ENCODE measurements at regions not wholly inside any gene's neighbourhood (a gene's known extent, or its start where the extent isn't known, plus 50 kb on each side); places are given as distances from the start of the nearest gene placed in this dataset.
"Not testable (repeated sequence)": the region's sequence is repeated elsewhere in the genome, so short reads cannot be mapped to it uniquely, and the experiment has no call there.

GRCh38 chr11:121964591-121964990 lies 151.4 kb downstream of the BLID start:
- H3K4me3 ChIP-seq (ENCODE audit: low read length in 2 of 2): no peak overlapping the region
- no peaks in the 10 kb centered on the region for H3K4me1 ChIP-seq (ENCODE audit: insufficient read depth, low read length)
- intact Hi-C loops (cut with micrococcal nuclease): no loop called here
- H3K27ac ChIP-seq (ENCODE audit: low read depth, low read length): no peak overlapping the region
- Mint-ChIP-seq H3K36me3 (no peaks in the 10 kb centered on the region), H3K9me3 (peaks cover 0 to 4% (median 0%) of the 10 kb centered on the region in 8 donors), H3K4me3 (no peak overlapping the region), H3K27ac (no peak overlapping the region), H3K4me1 (peaks cover 0 to 13% (median 0%) of the 10 kb centered on the region in 4 donors), H3K27me3 (peaks cover 0 to 5% of the 10 kb centered on the region in 2 donors)
- no peaks in the 10 kb centered on the region for H3K36me3 ChIP-seq (ENCODE audit: insufficient read depth, low read length)
- no peaks in the 10 kb centered on the region for H3K27me3 ChIP-seq (ENCODE audit: insufficient read depth, low read length)
- ChIA-PET POLR2A (ENCODE audit: partially characterized antibody) (no interaction called here), CTCF (ENCODE audit: partially characterized antibody) (no interaction called here)
- no peak for DNase-seq
- H3K9me3 ChIP-seq (ENCODE audit: control insufficient read depth in 1 of 2, low read length in 2 of 2): no peaks in the 10 kb centered on the region

DNA sequence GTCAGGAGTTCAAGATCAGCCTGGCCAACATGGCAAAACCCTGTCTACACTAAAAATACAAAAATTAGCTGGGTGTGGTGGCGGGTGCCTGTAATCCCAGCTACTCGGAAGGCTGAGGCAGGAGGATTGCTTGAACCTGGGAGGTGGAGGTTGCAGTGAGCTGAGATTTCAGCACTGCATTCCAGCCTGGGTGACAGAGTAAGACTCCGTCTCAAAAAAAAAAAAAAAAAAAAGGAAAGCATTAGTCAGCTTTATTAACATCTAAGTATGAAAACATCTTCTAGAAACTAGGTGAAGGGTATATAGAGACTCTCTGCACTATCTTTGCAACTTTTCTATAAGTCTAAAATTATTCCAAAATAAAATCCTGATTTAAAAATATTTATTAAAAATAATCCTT lies 152.2 kb downstream of the BLID start:
- CTCF ChIA-PET (ENCODE audit: partially characterized antibody); H3K9me3 Mint-ChIP-seq: not testable (repeated sequence)

DNA sequence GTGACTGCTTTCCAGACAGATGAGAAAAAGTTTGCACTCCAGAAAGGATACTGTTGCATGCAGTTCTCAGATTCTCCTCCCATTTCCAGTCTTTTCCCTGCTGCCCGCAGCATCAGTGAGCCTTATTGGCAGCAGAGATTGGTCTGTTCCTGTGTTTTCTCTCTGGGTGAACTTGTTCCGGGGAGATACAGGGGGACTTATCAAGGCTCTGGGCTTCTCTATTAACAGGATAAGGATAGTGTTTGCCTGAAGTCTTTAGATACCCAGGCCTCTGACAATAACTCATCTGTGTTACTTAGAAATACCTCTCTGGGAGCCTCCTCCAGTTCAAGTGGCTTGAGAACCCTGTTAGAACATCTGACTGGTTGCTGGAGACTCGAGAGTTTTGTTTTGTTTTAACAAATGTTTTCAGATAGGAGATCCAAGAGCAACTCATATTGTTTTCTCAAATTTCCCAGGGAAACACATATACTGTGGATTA lies 154.7 kb downstream of the BLID start:
- Mint-ChIP-seq H3K27me3 (peaks cover 0 to 9% of the 10 kb centered on the region in 2 donors), H3K4me3 (no peak overlapping the region), H3K36me3 (no peaks in the 10 kb centered on the region), H3K4me1 (peaks cover 0 to 13% (median 0%) of the 10 kb centered on the region in 4 donors), H3K27ac (no peak overlapping the region), H3K9me3 (peaks cover 0 to 3% (median 0%) of the 10 kb centered on the region in 8 donors)
- Histone ChIP-seq H3K27me3 (ENCODE audit: insufficient read depth, low read length) (no peaks in the 10 kb centered on the region), H3K4me1 (ENCODE audit: insufficient read depth, low read length) (no peaks in the 10 kb centered on the region), H3K4me3 (ENCODE audit: low read length in 2 of 2) (no peak overlapping the region), H3K27ac (ENCODE audit: low read depth, low read length) (no peak overlapping the region), H3K9me3 (ENCODE audit: control insufficient read depth in 1 of 2, low read length in 2 of 2) (no peaks in the 10 kb centered on the region), H3K36me3 (ENCODE audit: insufficient read depth, low read length) (no peaks in the 10 kb centered on the region)
- ChIA-PET CTCF (ENCODE audit: partially characterized antibody) (no interaction called here), POLR2A (ENCODE audit: partially characterized antibody) (no interaction called here)
- intact Hi-C loops (cut with micrococcal nuclease): no loop called here
- DNase-seq: no peak

More for the DNA sequence above, 152.2 kb downstream of the BLID start:
- H3K4me3 ChIP-seq (ENCODE audit: low read length in 2 of 2); intact Hi-C loops (cut with micrococcal nuclease); DNase-seq; H3K36me3 Mint-ChIP-seq; H3K27ac Mint-ChIP-seq; POLR2A ChIA-PET (ENCODE audit: partially characterized antibody); H3K4me1 ChIP-seq (ENCODE audit: insufficient read depth, low read length); H3K27me3 Mint-ChIP-seq; H3K4me3 Mint-ChIP-seq; H3K9me3 ChIP-seq (ENCODE audit: control insufficient read depth in 1 of 2, low read length in 2 of 2); H3K27ac ChIP-seq (ENCODE audit: low read depth, low read length); H3K36me3 ChIP-seq (ENCODE audit: insufficient read depth, low read length); H3K27me3 ChIP-seq (ENCODE audit: insufficient read depth, low read length): not testable (repeated sequence)
- H3K4me1 Mint-ChIP-seq: peaks cover 0 to 13% (median 0%) of the 10 kb centered on the region in 4 donors

DNA sequence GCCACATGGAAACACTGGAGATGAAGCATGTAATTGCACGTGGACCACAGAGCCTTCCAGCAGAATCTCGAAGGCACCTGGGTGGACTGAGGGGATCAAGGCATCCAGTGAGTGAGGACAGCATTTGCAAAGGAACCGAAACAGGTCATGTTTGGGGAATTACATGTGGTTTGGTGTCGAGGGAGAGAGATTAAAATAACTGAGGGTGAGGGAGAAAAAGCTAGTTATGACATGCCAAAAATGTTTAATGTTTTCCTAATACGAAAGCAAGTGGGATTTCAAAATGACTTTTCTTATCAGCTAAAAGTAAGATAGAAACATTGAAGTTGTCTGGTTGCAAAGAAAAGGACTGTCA lies 157.1 kb downstream of the BLID start:
- Histone ChIP-seq H3K27ac (ENCODE audit: low read depth, low read length) (no peak overlapping the region), H3K27me3 (ENCODE audit: insufficient read depth, low read length) (no peaks in the 10 kb centered on the region), H3K36me3 (ENCODE audit: insufficient read depth, low read length) (no peaks in the 10 kb centered on the region), H3K4me3 (ENCODE audit: low read length in 2 of 2) (no peak overlapping the region), H3K4me1 (ENCODE audit: insufficient read depth, low read length) (no peaks in the 10 kb centered on the region), H3K9me3 (ENCODE audit: control insufficient read depth in 1 of 2, low read length in 2 of 2) (no peaks in the 10 kb centered on the region)
- CTCF ChIA-PET (ENCODE audit: partially characterized antibody): no interaction called here
- peaks cover 3 to 9% of the 10 kb centered on the region in 2 donors for H3K27me3 Mint-ChIP-seq
- no peak overlapping the region for H3K27ac Mint-ChIP-seq
- DNase-seq: no peak
- H3K4me1 Mint-ChIP-seq: no peaks in the 10 kb centered on the region
- intact Hi-C loops (cut with micrococcal nuclease): no loop called here
- no peak overlapping the region for H3K4me3 Mint-ChIP-seq
- POLR2A ChIA-PET (ENCODE audit: partially characterized antibody): no interaction called here
- H3K9me3 Mint-ChIP-seq: peaks cover 0 to 3% (median 0%) of the 10 kb centered on the region in 8 donors
- H3K36me3 Mint-ChIP-seq: no peaks in the 10 kb centered on the region

GRCh38 chr11:121958323-121958970 lies 157.6 kb downstream of the BLID start:
- intact Hi-C loops (cut with micrococcal nuclease): no loop called here

GRCh38 chr11:121953122-121953521 lies 162.9 kb downstream of the BLID start:
- Histone ChIP-seq H3K4me3 (ENCODE audit: low read length in 2 of 2) (no peak overlapping the region), H3K9me3 (ENCODE audit: control insufficient read depth in 1 of 2, low read length in 2 of 2) (no peaks in the 10 kb centered on the region), H3K27ac (ENCODE audit: low read depth, low read length) (no peak overlapping the region), H3K4me1 (ENCODE audit: insufficient read depth, low read length) (no peaks in the 10 kb centered on the region), H3K36me3 (ENCODE audit: insufficient read depth, low read length) (no peaks in the 10 kb centered on the region), H3K27me3 (ENCODE audit: insufficient read depth, low read length) (no peaks in the 10 kb centered on the region)
- H3K4me1 Mint-ChIP-seq: no peaks in the 10 kb centered on the region
- no peak overlapping the region for H3K27ac Mint-ChIP-seq
- H3K27me3 Mint-ChIP-seq: peaks cover 6 to 11% of the 10 kb centered on the region in 2 donors
- no peak overlapping the region for H3K4me3 Mint-ChIP-seq
- peaks cover 0 to 2% (median 0%) of the 10 kb centered on the region in 8 donors for H3K9me3 Mint-ChIP-seq
- H3K36me3 Mint-ChIP-seq: no peaks in the 10 kb centered on the region
- intact Hi-C loops (cut with micrococcal nuclease): no loop called here
- DNase-seq: no peak
- ChIA-PET CTCF (ENCODE audit: partially characterized antibody) (no interaction called here), POLR2A (ENCODE audit: partially characterized antibody) (no interaction called here)

More at GRCh38 chr11:121958323-121958970, 157.6 kb downstream of the BLID start:
- Histone ChIP-seq H3K27ac (ENCODE audit: low read depth, low read length) (no peak overlapping the region), H3K9me3 (ENCODE audit: control insufficient read depth in 1 of 2, low read length in 2 of 2) (no peaks in the 10 kb centered on the region), H3K36me3 (ENCODE audit: insufficient read depth, low read length) (no peaks in the 10 kb centered on the region), H3K27me3 (ENCODE audit: insufficient read depth, low read length) (no peaks in the 10 kb centered on the region), H3K4me3 (ENCODE audit: low read length in 2 of 2) (no peak overlapping the region), H3K4me1 (ENCODE audit: insufficient read depth, low read length) (no peaks in the 10 kb centered on the region)
- Mint-ChIP-seq H3K4me1 (no peaks in the 10 kb centered on the region), H3K36me3 (no peaks in the 10 kb centered on the region), H3K27ac (no peak overlapping the region), H3K4me3 (no peak overlapping the region), H3K27me3 (peaks cover 6 to 10% of the 10 kb centered on the region in 2 donors), H3K9me3 (peaks cover 0 to 3% (median 0%) of the 10 kb centered on the region in 8 donors)
- ChIA-PET POLR2A (ENCODE audit: partially characterized antibody) (no interaction called here), CTCF (ENCODE audit: partially characterized antibody) (no interaction called here)
- DNase-seq: no peak

GRCh38 chr11:121950160-121950559 lies 165.9 kb downstream of the BLID start:
- no peaks in the 10 kb centered on the region for H3K27me3 ChIP-seq (ENCODE audit: insufficient read depth, low read length)
- H3K4me1 Mint-ChIP-seq: no peaks in the 10 kb centered on the region
- H3K4me1 ChIP-seq (ENCODE audit: insufficient read depth, low read length): no peaks in the 10 kb centered on the region
- H3K36me3 Mint-ChIP-seq: no peaks in the 10 kb centered on the region
- H3K9me3 ChIP-seq (ENCODE audit: control insufficient read depth in 1 of 2, low read length in 2 of 2): no peaks in the 10 kb centered on the region
- no peak overlapping the region for H3K4me3 ChIP-seq (ENCODE audit: low read length in 2 of 2)
- DNase-seq: no peak
- peaks cover 0 to 2% (median 0%) of the 10 kb centered on the region in 8 donors for H3K9me3 Mint-ChIP-seq
- no peak overlapping the region for H3K27ac ChIP-seq (ENCODE audit: low read depth, low read length)
- intact Hi-C loops (cut with micrococcal nuclease): no loop called here
- ChIA-PET CTCF (ENCODE audit: partially characterized antibody) (no interaction called here), POLR2A (ENCODE audit: partially characterized antibody) (no interaction called here)
- no peaks in the 10 kb centered on the region for H3K36me3 ChIP-seq (ENCODE audit: insufficient read depth, low read length)
- H3K27ac Mint-ChIP-seq: no peak overlapping the region
- H3K4me3 Mint-ChIP-seq: no peak overlapping the region
- peaks cover 5 to 6% of the 10 kb centered on the region in 2 donors for H3K27me3 Mint-ChIP-seq
